Tibial nerve (tissue), 4 donors: ENCODE measurements at regions not wholly inside any gene's neighbourhood (a gene's known extent, or its start where the extent isn't known, plus 50 kb on each side); places are given as distances from the start of the nearest gene placed in this dataset. TPM values are rescaled to one million over a fixed set of nuclear protein-coding genes. Genes with fewer than 3 reads are reported as not detected.

Source experiments
- DNase-seq, 2 donors: peaks; one replicate each; pipeline ENCODE4 v3.0.0-alpha.2; 2019; ENCODE audit warnings: low spot score in 2 of 2
- H3K27ac ChIP-seq, 4 donors: fragments of 200-600 bp; sonication (generic) in 3 of 4; one replicate each; pipeline ENCODE4 v1.5.1; 2017 to 2019; ENCODE audit warnings: mild to moderate bottlenecking in 1 of 4
- H3K27me3 ChIP-seq, 2 donors: fragments of 200-600 bp; sonication (generic) in 1 of 2; one replicate each; pipeline versions ENCODE4 v1.5.1 to v1.6.0; 2017 to 2019
- H3K36me3 ChIP-seq, 3 donors: fragments of 200-600 bp; sonication (generic); one replicate each; pipeline ENCODE4 v1.5.1; 2018 to 2019
- H3K4me1 ChIP-seq, 4 donors: fragments of 200-600 bp; sonication (generic) in 3 of 4; one replicate each; pipeline ENCODE4 v1.5.1; 2017 to 2019
- H3K4me3 ChIP-seq, 4 donors: fragments of 200-600 bp; sonication (generic) in 3 of 4; one replicate each; pipeline ENCODE4 v1.5.1; 2017 to 2019; ENCODE audit warnings: mild to moderate bottlenecking in 1 of 4, moderate library complexity in 1 of 4
- H3K9me3 ChIP-seq, 4 donors: fragments of 200-600 bp; sonication (generic) in 3 of 4; one replicate each; pipeline ENCODE4 v1.5.1; 2017 to 2019
- CTCF ChIP-seq, 5 experiments: fragments of 200-600 bp in 3 of 5; fragments of 450-650 bp in 2 of 5; sonication (generic) in 3 of 5; IDR thresholded peaks; one replicate each; pipeline ENCODE4 v1.5.1; 2016 to 2019; ENCODE audit warnings: antibody characterized with exemption in 5 of 5, mild to moderate bottlenecking in 3 of 5, moderate library complexity in 2 of 5
- EP300 ChIP-seq, 2 donors: sonication (generic); formaldehyde crosslinking; IDR thresholded peaks; one replicate each; pipeline ENCODE4 v1.6.1; 2017; ENCODE audit warnings: antibody characterized with exemption in 2 of 2, mild to moderate bottlenecking in 1 of 2
- POLR2A ChIP-seq, 2 donors: fragments of 450-650 bp; IDR thresholded peaks; one replicate each; pipeline ENCODE4 v1.6.1; 2017; ENCODE audit warnings: antibody characterized with exemption in 2 of 2, mild to moderate bottlenecking in 2 of 2, moderate library complexity in 2 of 2
- WGBS, 2 donors: methylation state at CpG; one replicate each; pipeline ENCODE4 v1.1.5; 2018; 5-methylcytosine and 5-hydroxymethylcytosine counted together
- small RNA-seq: library from RNA; depleted of rRNA; stranded (forward); fragments of <200 nt; gene quantifications from one replicate; pipeline ENCODE3, GENCODE V24; 2016

- WGBS, 2 donors = 56 to 57% methylated on average over 2 of the region's 2 CpGs
- TF ChIP-seq POLR2A (IDR thresholded peaks at IDR 0.05) (no peak), CTCF (IDR thresholded peaks at IDR 0.05) (no peak), EP300 (IDR thresholded peaks at IDR 0.05) (no peak)
Measured at GRCh38 chr1:14544319-14544718, 54.2 kb upstream of the KAZN start.

GRCh38 chr1:14545422-14546025, 53.0 kb upstream of the KAZN start:
- Histone ChIP-seq H3K4me3 (no peak overlapping the region), H3K27me3 (no peaks in the 10 kb centered on the region), H3K27ac (no peak overlapping the region), H3K9me3 (peaks cover 0 to 3% (median 0%) of the 10 kb centered on the region in 4 donors), H3K4me1 (peaks cover 0 to 5% (median 0%) of the 10 kb centered on the region in 4 donors), H3K36me3 (no peaks in the 10 kb centered on the region)
- TF ChIP-seq POLR2A (IDR thresholded peaks at IDR 0.05) (no peak), CTCF (IDR thresholded peaks at IDR 0.05) (no peak), EP300 (IDR thresholded peaks at IDR 0.05) (no peak)
- no peak for DNase-seq
- 92% methylated on average over 4 of the region's 4 CpGs for WGBS, 2 donors

More at GRCh38 chr1:14544319-14544718, 54.2 kb upstream of the KAZN start:
- no peak overlapping the region for H3K4me3 ChIP-seq
- no peaks in the 10 kb centered on the region for H3K27me3 ChIP-seq
- H3K9me3 ChIP-seq = peaks cover 0 to 3% (median 0%) of the 10 kb centered on the region in 4 donors
- no peak overlapping the region for H3K27ac ChIP-seq
- no peak for DNase-seq
- peaks cover 0 to 5% (median 0%) of the 10 kb centered on the region in 4 donors for H3K4me1 ChIP-seq
- no peaks in the 10 kb centered on the region for H3K36me3 ChIP-seq

- Histone ChIP-seq H3K9me3 (peaks cover 0 to 3% (median 0%) of the 10 kb centered on the region in 4 donors), H3K36me3 (no peaks in the 10 kb centered on the region), H3K27me3 (no peaks in the 10 kb centered on the region), H3K4me1 (peaks cover 0 to 5% (median 0%) of the 10 kb centered on the region in 4 donors), H3K27ac (no peak overlapping the region), H3K4me3 (no peak overlapping the region)
- WGBS, 2 donors = 47 to 54% methylated on average over 3 of the region's 3 CpGs
- no peak for DNase-seq
- TF ChIP-seq CTCF (IDR thresholded peaks at IDR 0.05) (no peak), EP300 (IDR thresholded peaks at IDR 0.05) (no peak), POLR2A (IDR thresholded peaks at IDR 0.05) (no peak)
Measured at GRCh38 chr1:14546416-14546815, 52.1 kb upstream of the KAZN start.

Small RNA genes lying in the stretch of these regions (small RNA-seq; reads per million reads assigned to genes)
- gene RNU6-1265P = not detected
